Stomach (tissue), 4 donors: ENCODE measurements at regions not wholly inside any gene's neighbourhood (a gene's known extent, or its start where the extent isn't known, plus 50 kb on each side); places are given as distances from the start of the nearest gene placed in this dataset.

ENCODE experiments used
- CTCF ChIP-seq, 7 experiments: fragments of 450-650 bp in 4 of 7; fragments of 200-600 bp in 3 of 7; sonication (generic) in 3 of 7; IDR thresholded peaks; one replicate each; pipeline ENCODE4 v1.5.1; 2016 to 2019; ENCODE audit warnings: antibody characterized with exemption in 7 of 7, control low read depth in 2 of 7, mild to moderate bottlenecking in 1 of 7
- EP300 ChIP-seq: sonication (generic); formaldehyde crosslinking; IDR thresholded peaks from one replicate; pipeline ENCODE4 v1.6.1; 2017; ENCODE audit warnings: antibody characterized with exemption
- POLR2A ChIP-seq, 4 donors: fragments of 450-650 bp; IDR thresholded peaks; one replicate each; pipeline ENCODE4 v1.6.1; 2016; ENCODE audit warnings: antibody characterized with exemption in 4 of 4, control low read depth in 2 of 4, mild to moderate bottlenecking in 1 of 4, moderate library complexity in 1 of 4
- POLR2AphosphoS5 ChIP-seq, 3 donors: sonication (generic); formaldehyde crosslinking; IDR thresholded peaks; one replicate each; pipeline ENCODE4 v1.6.1; 2016; ENCODE audit warnings: antibody characterized with exemption in 3 of 3

GRCh38 chr6:141259091-141259490, 873.6 kb upstream of the GJE1 start:
- TF ChIP-seq EP300: no peak
- TF ChIP-seq POLR2A (IDR thresholded peaks at IDR 0.05): no peak
- no peak for TF ChIP-seq POLR2AphosphoS5 (IDR thresholded peaks at IDR 0.05)
- TF ChIP-seq CTCF (IDR thresholded peaks at IDR 0.05): no peak
